Naive thymus-derived CD8-positive, alpha-beta T cell (primary cell): ENCODE measurements at regions not wholly inside any gene's neighbourhood (a gene's known extent, or its start where the extent isn't known, plus 50 kb on each side); places are given as distances from the start of the nearest gene placed in this dataset.

Experiments used
- ATAC-seq, 2 donors: fragments of 150-1000 bp; cut with Tn5 transposase in 1 of 2; sonication (Bioruptor Pico), chemical (Tn5 transposase) in 1 of 2; 1 replicate in 1 of 2; 2 replicates in 1 of 2; pipeline ENCODE4 v1.10.0; 2021; ENCODE audit warnings: mild to moderate bottlenecking in 2 of 2, moderate library complexity in 2 of 2
- POLR2A ChIA-PET: fragments of 350-600 bp; sonication (Branson Sonifier 250); formaldehyde crosslinking; loops from one replicate; lab custom pipeline; 2021; ENCODE audit warnings: antibody characterized with exemption; lab: Charles Lee
- DNase-seq, 10 donors: peaks; one replicate each; pipeline versions ENCODE4 v3.0.0 to v3.0.0-alpha.2; 2020 to 2022
- H3K27ac Mint-ChIP-seq, 10 donors: one replicate each; pipeline ENCODE4 v1.8.0; 2020 to 2022; ENCODE audit warnings: mild to moderate bottlenecking in 10 of 10, mixed read lengths in 10 of 10, moderate library complexity in 4 of 10, inconsistent platforms in 1 of 10
- H3K27me3 Mint-ChIP-seq, 5 donors: one replicate each; pipeline ENCODE4 v1.8.0; 2021 to 2022; ENCODE audit warnings: mixed read lengths in 5 of 5
- H3K36me3 Mint-ChIP-seq, 3 donors: one replicate each; pipeline ENCODE4 v1.8.0; 2020 to 2022; ENCODE audit warnings: mixed read lengths in 3 of 3, mild to moderate bottlenecking in 2 of 3, inconsistent platforms in 1 of 3
- H3K4me1 Mint-ChIP-seq, 4 donors: one replicate each; pipeline ENCODE4 v1.8.0; 2021 to 2022; ENCODE audit warnings: mixed read lengths in 4 of 4
- H3K4me3 Mint-ChIP-seq, 10 donors: one replicate each; pipeline ENCODE4 v1.8.0; 2020 to 2022; ENCODE audit warnings: mild to moderate bottlenecking in 10 of 10, mixed read lengths in 10 of 10, moderate library complexity in 6 of 10, inconsistent platforms in 1 of 10
- H3K9me3 Mint-ChIP-seq, 9 donors: one replicate each; pipeline ENCODE4 v1.8.0; 2020 to 2022; ENCODE audit warnings: mixed read lengths in 9 of 9, mild to moderate bottlenecking in 3 of 9, inconsistent platforms in 1 of 9, moderate library complexity in 1 of 9

- DNase-seq = no peak
- Mint-ChIP-seq H3K9me3 (no peaks in the 10 kb centered on the region), H3K4me3 (no peak overlapping the region), H3K36me3 (no peaks in the 10 kb centered on the region), H3K27me3 (peaks cover 0 to 3% (median 0%) of the 10 kb centered on the region in 5 donors), H3K27ac (no peak overlapping the region), H3K4me1 (no peaks in the 10 kb centered on the region)
- ATAC-seq = no peak
- POLR2A ChIA-PET = no interaction called here
These were observed 259.2 kb downstream of the SLCO4C1 start for GRCh38 chr5:102036927-102037326.

DNA sequence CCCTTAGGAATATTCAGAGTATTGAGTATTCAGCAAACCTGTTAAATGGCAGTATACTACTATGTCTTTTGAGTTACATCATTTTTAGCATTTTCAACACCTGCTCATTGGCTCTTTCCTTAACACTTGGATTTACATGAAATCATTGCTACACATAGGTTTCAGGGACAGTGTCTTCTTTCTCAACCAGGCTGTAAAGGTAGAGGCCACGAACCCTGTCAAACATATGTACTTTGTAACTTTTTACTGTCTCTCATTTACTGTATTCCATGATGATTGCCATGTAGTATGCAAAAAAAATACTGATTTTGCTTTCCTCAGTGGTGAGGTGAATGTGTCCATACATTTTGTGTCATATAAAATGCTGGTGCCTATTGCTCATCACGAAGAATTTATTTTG lies 264.4 kb downstream of the SLCO4C1 start:
- Mint-ChIP-seq H3K27me3 (peaks cover 0 to 3% (median 0%) of the 10 kb centered on the region in 5 donors), H3K4me1 (no peaks in the 10 kb centered on the region), H3K36me3 (no peaks in the 10 kb centered on the region), H3K4me3 (no peak overlapping the region), H3K27ac (no peak overlapping the region), H3K9me3 (peaks cover 0 to 8% (median 0%) of the 10 kb centered on the region in 9 donors)
- POLR2A ChIA-PET = no interaction called here
- no peak for DNase-seq
- no peak for ATAC-seq

GRCh38 chr5:102018690-102019089 lies 277.4 kb downstream of the SLCO4C1 start:
- Mint-ChIP-seq H3K27me3 (peaks cover 0 to 9% (median 0%) of the 10 kb centered on the region in 5 donors), H3K9me3 (peaks cover 0 to 14% (median 8%) of the 10 kb centered on the region in 9 donors), H3K27ac (no peak overlapping the region), H3K4me1 (no peaks in the 10 kb centered on the region), H3K4me3 (no peak overlapping the region), H3K36me3 (no peaks in the 10 kb centered on the region)
- POLR2A ChIA-PET = no interaction called here
- ATAC-seq (no peak), DNase-seq (no peak)

GRCh38 chr5:102018279-102018678 lies 277.8 kb downstream of the SLCO4C1 start:
- Mint-ChIP-seq H3K9me3 (peaks cover 0 to 14% (median 7%) of the 10 kb centered on the region in 9 donors), H3K36me3 (no peaks in the 10 kb centered on the region), H3K4me3 (no peak overlapping the region), H3K27ac (no peak overlapping the region), H3K27me3 (peaks cover 0 to 9% (median 0%) of the 10 kb centered on the region in 5 donors), H3K4me1 (no peaks in the 10 kb centered on the region)
- POLR2A ChIA-PET = no interaction called here
- DNase-seq (no peak), ATAC-seq (no peak)

- Mint-ChIP-seq H3K4me3 (no peak overlapping the region), H3K27ac (no peak overlapping the region), H3K9me3 (peaks cover 0 to 1% (median 0%) of the 10 kb centered on the region in 9 donors), H3K4me1 (no peaks in the 10 kb centered on the region), H3K36me3 (no peaks in the 10 kb centered on the region), H3K27me3 (peaks cover 0 to 2% (median 0%) of the 10 kb centered on the region in 5 donors)
- ATAC-seq = no peak
- no peak for DNase-seq
- POLR2A ChIA-PET = no interaction called here
These were observed 281.7 kb downstream of the SLCO4C1 start for GRCh38 chr5:102014371-102014770.

- H3K4me1 Mint-ChIP-seq = no peaks in the 10 kb centered on the region
- H3K36me3 Mint-ChIP-seq = no peaks in the 10 kb centered on the region
- H3K27me3 Mint-ChIP-seq = no peaks in the 10 kb centered on the region
These were observed 285.4 kb downstream of the SLCO4C1 start for GRCh38 chr5:102010644-102011043.

GRCh38 chr5:101997235-101997634 lies 298.8 kb downstream of the SLCO4C1 start:
- no peaks in the 10 kb centered on the region for H3K27me3 Mint-ChIP-seq
- H3K36me3 Mint-ChIP-seq = no peaks in the 10 kb centered on the region
- ATAC-seq (no peak), DNase-seq (no peak)
- no peaks in the 10 kb centered on the region for H3K4me1 Mint-ChIP-seq
- no peak overlapping the region for H3K4me3 Mint-ChIP-seq
- peaks cover 0 to 5% (median 0%) of the 10 kb centered on the region in 9 donors for H3K9me3 Mint-ChIP-seq
- H3K27ac Mint-ChIP-seq = no peak overlapping the region
- POLR2A ChIA-PET = no interaction called here

More at GRCh38 chr5:102010644-102011043, 285.4 kb downstream of the SLCO4C1 start:
- no peak overlapping the region for H3K27ac Mint-ChIP-seq
- ATAC-seq (no peak), DNase-seq (no peak)
- POLR2A ChIA-PET = no interaction called here
- no peak overlapping the region for H3K4me3 Mint-ChIP-seq
- H3K9me3 Mint-ChIP-seq = no peaks in the 10 kb centered on the region

- Mint-ChIP-seq H3K27ac (no peak overlapping the region), H3K27me3 (no peaks in the 10 kb centered on the region), H3K36me3 (no peaks in the 10 kb centered on the region), H3K4me1 (no peaks in the 10 kb centered on the region), H3K4me3 (no peak overlapping the region), H3K9me3 (peaks cover 0 to 4% (median 0%) of the 10 kb centered on the region in 9 donors)
- POLR2A ChIA-PET = no interaction called here
- DNase-seq (no peak), ATAC-seq (no peak)
These were observed 300.5 kb downstream of the SLCO4C1 start for GRCh38 chr5:101995585-101995984.

- no peaks in the 10 kb centered on the region for H3K36me3 Mint-ChIP-seq
- DNase-seq = no peak
- POLR2A ChIA-PET = no interaction called here
- no peak for ATAC-seq
- H3K9me3 Mint-ChIP-seq = peaks cover 0 to 4% (median 0%) of the 10 kb centered on the region in 9 donors
- H3K4me1 Mint-ChIP-seq = no peaks in the 10 kb centered on the region
- H3K27me3 Mint-ChIP-seq = no peaks in the 10 kb centered on the region
- no peak overlapping the region for H3K27ac Mint-ChIP-seq
- H3K4me3 Mint-ChIP-seq = no peak overlapping the region
These were observed 304.6 kb downstream of the SLCO4C1 start for GRCh38 chr5:101991486-101991885.

- Mint-ChIP-seq H3K36me3 (no peaks in the 10 kb centered on the region), H3K27ac (no peak overlapping the region), H3K4me1 (no peaks in the 10 kb centered on the region), H3K4me3 (no peak overlapping the region), H3K9me3 (peaks cover 0 to 2% (median 0%) of the 10 kb centered on the region in 9 donors), H3K27me3 (no peaks in the 10 kb centered on the region)
- no peak for ATAC-seq
- DNase-seq = no peak
- POLR2A ChIA-PET = no interaction called here
These were observed 306.4 kb downstream of the SLCO4C1 start for GRCh38 chr5:101989659-101990058.

- POLR2A ChIA-PET = no interaction called here
- peaks cover 0 to 2% (median 0%) of the 10 kb centered on the region in 5 donors for H3K27me3 Mint-ChIP-seq
- no peak for ATAC-seq
- H3K9me3 Mint-ChIP-seq = no peaks in the 10 kb centered on the region
- peak in 3 of 10 donors; percentile 1 to 12 (median 2) for DNase-seq
- H3K4me1 Mint-ChIP-seq = no peaks in the 10 kb centered on the region
- H3K4me3 Mint-ChIP-seq = no peak overlapping the region
- H3K36me3 Mint-ChIP-seq = no peaks in the 10 kb centered on the region
- H3K27ac Mint-ChIP-seq = no peak overlapping the region
These were observed 318.2 kb downstream of the SLCO4C1 start for GRCh38 chr5:101977729-101978345.

- ATAC-seq (no peak), DNase-seq (no peak)
- Mint-ChIP-seq H3K36me3 (no peaks in the 10 kb centered on the region), H3K27me3 (peaks cover 0 to 2% (median 0%) of the 10 kb centered on the region in 5 donors), H3K4me3 (no peak overlapping the region), H3K27ac (no peak overlapping the region), H3K9me3 (no peaks in the 10 kb centered on the region), H3K4me1 (no peaks in the 10 kb centered on the region)
- POLR2A ChIA-PET = no interaction called here
These were observed 319.2 kb downstream of the SLCO4C1 start for GRCh38 chr5:101976933-101977332.

GRCh38 chr5:101969742-101970141 lies 326.3 kb downstream of the SLCO4C1 start:
- DNase-seq (no peak), ATAC-seq (no peak)
- H3K36me3 Mint-ChIP-seq = no peaks in the 10 kb centered on the region
- peaks cover 0 to 2% (median 0%) of the 10 kb centered on the region in 5 donors for H3K27me3 Mint-ChIP-seq
- POLR2A ChIA-PET = no interaction called here
- H3K4me1 Mint-ChIP-seq = no peaks in the 10 kb centered on the region
- H3K27ac Mint-ChIP-seq = no peak overlapping the region
- H3K9me3 Mint-ChIP-seq = peaks cover 0 to 2% (median 0%) of the 10 kb centered on the region in 9 donors
- H3K4me3 Mint-ChIP-seq = no peak overlapping the region

- ATAC-seq = no peak
- Mint-ChIP-seq H3K4me1 (no peaks in the 10 kb centered on the region), H3K4me3 (no peak overlapping the region), H3K27me3 (no peaks in the 10 kb centered on the region), H3K9me3 (peaks cover 0 to 2% (median 0%) of the 10 kb centered on the region in 9 donors), H3K27ac (no peak overlapping the region), H3K36me3 (no peaks in the 10 kb centered on the region)
- no peak for DNase-seq
- POLR2A ChIA-PET = no interaction called here
These were observed 329.6 kb downstream of the SLCO4C1 start for GRCh38 chr5:101966476-101966875.
